GM19468 (cell line): ENCODE measurements at regions not wholly inside any gene's neighbourhood (a gene's known extent, or its start where the extent isn't known, plus 50 kb on each side); places are given as distances from the start of the nearest gene placed in this dataset.

Experiments used
- ATAC-seq: cut with Tn5 transposase; IDR thresholded peaks from one replicate; pipeline ENCODE4 v1.9.1; 2021; ENCODE audit warnings: mild to moderate bottlenecking, moderate library complexity, moderate number of reproducible peaks; ENCODE audit not compliant: unreplicated experiment; ENCODE audit errors: extremely low read depth

GRCh38 chr11:110955776-110956175, 243.5 kb upstream of the ARHGAP20 start:
- no peak for ATAC-seq

DNA sequence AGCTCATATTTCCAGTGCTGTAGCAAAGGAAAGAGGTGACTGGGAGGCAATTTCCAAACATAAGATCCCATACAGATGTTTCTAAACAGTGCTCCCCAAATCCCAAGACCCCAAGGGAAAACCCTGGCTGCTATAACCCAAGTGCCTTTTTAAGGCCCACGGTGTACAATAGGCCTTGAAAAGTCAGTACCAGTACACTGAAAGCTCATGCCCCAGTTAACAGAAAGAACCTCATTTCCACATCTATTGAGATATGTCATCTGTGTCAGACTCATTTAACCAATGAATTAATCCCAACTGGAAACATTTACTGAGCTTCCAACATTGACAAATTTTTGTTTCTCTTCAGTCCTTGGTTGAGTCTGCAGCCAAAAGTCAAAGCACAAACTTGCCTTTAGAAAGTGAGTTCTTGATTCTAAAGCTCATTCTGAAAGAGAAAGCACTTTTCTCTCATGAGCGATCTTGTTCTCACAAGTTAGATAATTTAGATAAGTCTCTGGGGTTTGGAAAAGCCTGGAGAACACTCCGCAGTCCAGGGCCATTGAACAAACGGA, 239.8 kb upstream of the ARHGAP20 start:
- ATAC-seq: no peak

GRCh38 chr11:110951037-110951949, 239.1 kb upstream of the ARHGAP20 start:
- no peak for ATAC-seq

GRCh38 chr11:110948112-110948511, 235.9 kb upstream of the ARHGAP20 start:
- no peak for ATAC-seq

- ATAC-seq: no peak
Measured at GRCh38 chr11:110947096-110947495, 234.9 kb upstream of the ARHGAP20 start.

- no peak for ATAC-seq
Measured at GRCh38 chr11:110939471-110939870, 227.2 kb upstream of the ARHGAP20 start.

GRCh38 chr11:110935018-110935640, 222.9 kb upstream of the ARHGAP20 start:
- ATAC-seq: no peak

DNA sequence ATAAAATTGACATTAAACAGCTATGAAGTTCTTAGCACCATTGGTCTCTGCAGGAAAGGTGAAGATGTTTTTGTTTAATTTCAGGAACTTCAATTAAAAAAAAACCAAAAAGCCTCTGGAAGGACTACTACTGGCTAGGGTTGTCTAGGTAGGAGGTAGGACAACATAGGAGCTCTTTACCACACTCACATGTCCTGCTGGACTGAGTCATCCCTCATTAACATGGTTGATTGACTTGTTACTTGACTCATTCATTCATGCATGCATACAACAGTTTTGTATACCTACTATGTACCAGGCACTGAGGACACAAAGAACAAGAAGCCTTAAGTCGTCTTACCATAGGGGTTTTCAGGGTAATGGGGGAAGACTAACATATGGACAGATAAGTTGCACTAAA, 216.9 kb upstream of the ARHGAP20 start:
- no peak for ATAC-seq

DNA sequence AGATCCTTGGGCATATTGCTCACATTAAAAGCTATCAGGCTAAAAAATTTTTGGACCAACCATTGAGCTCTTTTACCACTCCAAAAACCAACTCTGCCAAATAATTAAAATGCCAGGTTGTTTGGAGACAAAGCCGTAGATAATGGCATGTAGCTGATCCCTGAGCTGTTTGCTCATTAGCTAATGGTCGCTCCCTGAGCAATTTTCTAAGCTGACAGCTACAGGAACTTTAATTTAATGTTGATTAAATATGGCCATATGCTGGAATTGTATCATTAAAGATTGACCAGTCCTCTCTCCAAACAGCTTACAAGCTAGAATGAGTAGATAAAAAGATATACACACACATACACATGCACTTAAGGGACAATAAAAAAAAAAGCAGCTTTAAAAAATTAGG, 216.2 kb upstream of the ARHGAP20 start:
- ATAC-seq: no peak

GRCh38 chr11:110921742-110922521, 209.7 kb upstream of the ARHGAP20 start:
- ATAC-seq: no peak

GRCh38 chr11:110919241-110919922, 207.1 kb upstream of the ARHGAP20 start:
- no peak for ATAC-seq

GRCh38 chr11:110918351-110918750, 206.1 kb upstream of the ARHGAP20 start:
- ATAC-seq: no peak

- no peak for ATAC-seq
Measured at GRCh38 chr11:110912437-110912836, 200.2 kb upstream of the ARHGAP20 start.

- ATAC-seq: no peak
Measured at GRCh38 chr11:110910384-110910783, 198.1 kb upstream of the ARHGAP20 start.

DNA sequence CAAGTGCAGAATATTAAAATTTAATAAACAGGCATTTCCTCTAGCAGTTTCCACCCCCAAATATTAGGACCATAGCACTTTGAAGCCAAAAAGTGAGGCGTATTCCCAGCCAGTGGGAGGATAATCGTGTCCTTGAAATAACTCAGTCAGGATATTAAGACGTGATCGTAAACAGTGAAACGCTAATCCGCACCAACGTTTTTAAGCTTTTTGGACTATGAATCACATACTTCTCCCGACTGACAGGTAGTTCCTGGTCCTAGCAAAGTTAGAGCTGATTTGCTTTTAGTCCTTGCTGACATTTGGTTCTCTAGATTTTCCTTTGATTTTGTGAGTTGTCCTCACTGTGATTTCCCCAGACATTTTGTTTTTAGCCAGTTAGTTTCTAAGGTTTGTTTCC, 197.1 kb upstream of the ARHGAP20 start:
- no peak for ATAC-seq

DNA sequence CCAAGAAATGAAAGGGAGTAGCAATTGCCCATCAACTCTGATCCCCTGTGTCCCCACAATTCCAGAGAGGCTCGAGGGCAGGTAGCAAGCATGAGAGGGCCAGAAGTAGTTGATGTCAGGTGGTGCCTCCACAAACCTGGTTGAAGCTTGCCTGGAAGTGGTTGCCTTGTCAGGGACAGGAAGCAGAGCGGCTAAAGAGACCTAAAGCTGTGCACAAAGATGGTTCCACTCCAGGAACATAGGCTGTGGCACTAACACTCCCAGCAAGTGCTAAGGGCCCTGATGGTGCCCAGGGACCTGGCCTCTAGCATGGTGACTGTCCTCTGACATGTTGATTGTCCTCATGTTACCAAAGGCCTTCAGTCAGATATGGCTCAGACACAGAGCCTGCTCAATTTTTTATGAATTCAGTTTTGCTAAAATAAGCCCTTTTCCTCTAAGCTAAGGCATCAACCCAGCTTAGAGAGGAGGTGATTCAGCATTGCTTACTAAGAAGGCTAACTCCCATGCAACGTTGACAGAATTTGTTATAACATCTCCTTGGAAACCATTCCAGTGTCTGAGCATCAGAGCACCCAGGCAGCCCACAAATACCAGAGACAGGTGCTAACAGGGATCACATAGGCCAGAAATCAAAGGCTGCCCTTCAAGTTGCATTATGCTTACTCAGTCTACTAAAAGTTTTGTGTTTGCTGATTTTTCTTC, 196.3 kb upstream of the ARHGAP20 start:
- no peak for ATAC-seq

DNA sequence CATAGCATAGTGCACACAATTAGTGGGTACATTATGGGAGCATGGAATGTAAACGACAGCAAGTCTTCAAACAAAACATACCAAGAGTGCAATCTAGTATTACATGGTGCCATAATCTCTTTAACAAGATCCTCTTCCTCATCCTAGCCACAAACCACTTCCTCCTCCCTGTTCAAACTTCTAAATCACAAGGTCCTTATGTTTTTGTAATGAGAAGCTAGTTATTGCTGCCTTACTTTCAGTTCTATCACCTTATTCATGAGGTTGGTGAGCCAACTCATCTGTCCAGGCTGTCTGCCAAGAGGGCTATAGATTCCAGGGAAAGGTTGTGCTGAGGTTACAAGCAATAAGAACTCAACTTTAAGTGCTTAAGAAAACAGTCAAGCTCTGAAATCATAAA, 195.4 kb upstream of the ARHGAP20 start:
- ATAC-seq: no peak

DNA sequence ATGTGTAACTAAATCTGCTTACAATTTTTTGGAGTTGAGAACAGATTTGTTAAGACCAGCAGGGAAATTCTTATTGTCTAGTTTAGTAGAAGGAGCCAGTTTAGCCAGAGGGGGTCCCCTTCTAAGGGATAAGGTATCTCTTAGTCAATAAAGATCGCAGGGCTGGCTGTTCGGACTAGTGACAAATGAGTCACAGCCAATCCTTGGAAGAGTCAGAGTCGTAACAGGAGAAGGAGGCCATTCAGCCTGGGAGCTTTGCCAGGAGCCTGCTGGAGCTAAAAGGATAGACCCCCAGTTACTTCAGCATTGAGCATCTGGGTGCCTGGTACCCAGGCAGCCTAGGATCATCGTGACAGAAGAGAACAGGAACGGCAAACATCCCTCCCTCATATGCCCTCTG, 191.6 kb upstream of the ARHGAP20 start:
- no peak for ATAC-seq

DNA sequence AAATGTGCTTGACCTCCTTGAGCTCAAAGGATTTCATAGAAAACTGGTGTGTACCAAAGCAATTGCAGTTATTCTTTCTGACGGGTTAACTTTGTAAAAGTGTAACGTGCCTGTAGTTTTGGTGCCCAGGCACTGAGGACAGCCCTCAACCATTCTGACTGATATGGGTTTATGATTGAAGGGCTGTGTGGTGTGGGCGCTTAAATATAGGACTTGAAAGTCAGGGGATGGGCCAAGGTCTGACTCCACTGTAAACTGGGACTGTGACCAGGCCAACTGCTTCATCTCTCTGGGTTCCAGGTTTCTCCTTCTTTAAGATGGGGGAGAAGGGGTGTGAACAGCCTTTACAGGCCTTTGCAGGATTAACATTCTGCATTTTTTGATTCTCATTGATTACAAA, 191.1 kb upstream of the ARHGAP20 start:
- no peak for ATAC-seq
